ENCODE measurements at regions not wholly inside any gene's neighbourhood (a gene's known extent, or its start where the extent isn't known, plus 50 kb on each side); places are given as distances from the start of the nearest gene placed in this dataset.

GRCh38 chr11:92347454-92347853, 122.8 kb downstream of the FAT3 start:
- H3K4me2 ChIP-seq, result no peak overlapping the region
- WGBS (ENCODE audit: missing lambda C conversion rate), result 19% methylated on average over 1 of the region's 1 CpG
- DNase-seq (ENCODE audit: low read depth in 1 of 2, low spot score in 1 of 2) (no peak), ATAC-seq (no peak), FAIRE-seq (no peak)
- no peak overlapping the region for H3K4me3 ChIP-seq
- H3K4me1 ChIP-seq, result no peaks in the 10 kb centered on the region
- CTCF ChIA-PET, result no interaction called here
- TF ChIP-seq CHD2 (IDR thresholded peaks at IDR 0.05; ENCODE audit: low read length, partially characterized antibody), result no peak
- no peak for TF ChIP-seq ZC3H11A (IDR thresholded peaks at IDR 0.05)
- TF ChIP-seq TFCP2L1 (CRISPR knock-in tag; IDR thresholded peaks at IDR 0.05), result no peak
- no peak for TF ChIP-seq ELK1 (IDR thresholded peaks at IDR 0.05; ENCODE audit: low read depth, low read length)
- TF ChIP-seq CHD4 (IDR thresholded peaks at IDR 0.05; ENCODE audit: borderline replicate concordance), result no peak
- TF ChIP-seq, protein P1, sequence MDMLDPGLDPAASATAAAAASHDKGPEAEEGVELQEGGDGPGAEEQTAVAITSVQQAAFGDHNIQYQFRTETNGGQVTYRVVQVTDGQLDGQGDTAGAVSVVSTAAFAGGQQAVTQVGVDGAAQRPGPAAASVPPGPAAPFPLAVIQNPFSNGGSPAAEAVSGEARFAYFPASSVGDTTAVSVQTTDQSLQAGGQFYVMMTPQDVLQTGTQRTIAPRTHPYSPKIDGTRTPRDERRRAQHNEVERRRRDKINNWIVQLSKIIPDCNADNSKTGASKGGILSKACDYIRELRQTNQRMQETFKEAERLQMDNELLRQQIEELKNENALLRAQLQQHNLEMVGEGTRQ (IDR thresholded peaks at IDR 0.05), result no peak
- TF ChIP-seq RCOR1 (IDR thresholded peaks at IDR 0.05; ENCODE audit: low read depth, low read length), result no peak
- TF ChIP-seq KDM5A (IDR thresholded peaks at IDR 0.05), result no peak
- no peak for TF ChIP-seq EP300 (IDR thresholded peaks at IDR 0.05)
- no peak for TF ChIP-seq RARB (CRISPR knock-in tag; IDR thresholded peaks at IDR 0.05)
- no peak for TF ChIP-seq HOXB5 (CRISPR knock-in tag; IDR thresholded peaks at IDR 0.05)
- no peak for TF ChIP-seq JUN (IDR thresholded peaks at IDR 0.05)
- TF ChIP-seq PBX3 (IDR thresholded peaks at IDR 0.05), result no peak
- TF ChIP-seq ZFP36 (IDR thresholded peaks at IDR 0.05; ENCODE audit: borderline replicate concordance, partially characterized antibody), result no peak
- no peak for TF ChIP-seq ATOH8 (CRISPR knock-in tag; IDR thresholded peaks at IDR 0.05; ENCODE audit: low read depth)
- TF ChIP-seq NFE2L2 (conservative IDR thresholded peaks at IDR 0.05; ENCODE audit: low read length), result no peak
- TF ChIP-seq FOSL2 (IDR thresholded peaks at IDR 0.05), result no peak
- TF ChIP-seq FOSL2 (CRISPR knock-in tag; IDR thresholded peaks at IDR 0.05), result no peak
- POLR2A ChIA-PET, result no interaction called here
- no peak overlapping the region for H3K27ac ChIP-seq
- no peaks in the 10 kb centered on the region for H3K9me3 ChIP-seq

DNA sequence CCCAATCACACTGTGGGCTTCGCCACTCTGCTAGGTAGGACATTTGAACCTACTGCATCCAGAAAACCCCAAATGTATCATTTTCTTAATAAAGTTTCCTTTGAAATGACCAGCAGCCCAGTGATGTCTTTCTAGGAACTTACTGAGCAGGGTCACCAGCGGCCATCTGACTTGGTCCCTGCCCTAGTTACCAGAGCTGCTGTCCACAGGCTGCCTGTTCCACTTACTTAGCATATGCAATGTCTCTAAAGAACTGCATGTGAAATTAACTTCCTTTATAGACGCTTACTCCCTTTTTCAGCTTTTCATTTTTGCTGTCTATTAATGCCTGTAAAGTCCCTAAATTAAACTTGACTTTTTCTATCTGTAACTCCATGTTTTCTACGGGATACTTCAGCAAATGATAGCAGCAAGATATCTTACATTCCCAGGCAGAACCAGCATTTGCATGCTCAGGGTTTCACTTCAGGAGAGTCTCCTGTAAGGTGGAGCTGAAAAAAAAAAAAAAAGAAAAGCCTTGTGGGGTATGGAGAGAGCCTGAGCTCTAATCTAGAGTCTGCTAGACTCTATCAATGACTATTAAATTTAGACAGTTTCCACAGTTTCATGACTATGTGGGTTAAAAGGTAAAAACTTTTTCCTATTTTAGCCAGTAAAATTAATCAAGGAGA, 125.0 kb downstream of the FAT3 start:
- Histone ChIP-seq H3K4me2 (no peak overlapping the region), H3K27ac (no peak overlapping the region), H3K4me3 (no peak overlapping the region), H3K9me3 (no peaks in the 10 kb centered on the region), H3K4me1 (no peaks in the 10 kb centered on the region)
- POLR2A ChIA-PET, result no interaction called here
- TF ChIP-seq HEYL (CRISPR knock-in tag; IDR thresholded peaks at IDR 0.05) (no peak), SREBF2 (IDR thresholded peaks at IDR 0.05) (no peak), FOSL2 (IDR thresholded peaks at IDR 0.05) (no peak), FOSL2 (CRISPR knock-in tag; IDR thresholded peaks at IDR 0.05) (no peak), CHD4 (IDR thresholded peaks at IDR 0.05; ENCODE audit: borderline replicate concordance) (no peak), RFX5 (IDR thresholded peaks at IDR 0.05) (no peak)
- CTCF ChIA-PET, result interaction anchor here (1.4 kb wide), 1 partner anchor 9 kb away, joined by 3 read pairs; no protein-coding TSS in a partner anchor
- ATAC-seq (no peak), DNase-seq (ENCODE audit: low read depth in 1 of 2, low spot score in 1 of 2) (no peak), FAIRE-seq (no peak)
- 67% methylated on average over 4 of the region's 4 CpGs for WGBS (ENCODE audit: missing lambda C conversion rate)

- ChIA-PET POLR2A (no interaction called here), CTCF (interaction anchor here (1.1 kb wide), 1 partner anchor 17 kb away, joined by 3 read pairs; no protein-coding TSS in a partner anchor)
- no peaks in the 10 kb centered on the region for H3K9me3 ChIP-seq
- no peak overlapping the region for H3K4me3 ChIP-seq
- FAIRE-seq (no peak), DNase-seq (ENCODE audit: low read depth in 1 of 2, low spot score in 1 of 2) (no peak), ATAC-seq (no peak)
- no peak overlapping the region for H3K4me2 ChIP-seq
- TF ChIP-seq HOXA7 (CRISPR knock-in tag; IDR thresholded peaks at IDR 0.05), result no peak
- TF ChIP-seq, protein P2, sequence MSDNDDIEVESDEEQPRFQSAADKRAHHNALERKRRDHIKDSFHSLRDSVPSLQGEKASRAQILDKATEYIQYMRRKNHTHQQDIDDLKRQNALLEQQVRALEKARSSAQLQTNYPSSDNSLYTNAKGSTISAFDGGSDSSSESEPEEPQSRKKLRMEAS (IDR thresholded peaks at IDR 0.05), result no peak
- no peak for TF ChIP-seq PHF8 (IDR thresholded peaks at IDR 0.05; ENCODE audit: borderline replicate concordance, low read depth)
- no peak for TF ChIP-seq POLR2AphosphoS2 (conservative IDR thresholded peaks at IDR 0.05; ENCODE audit: low read length)
- TF ChIP-seq RFX5 (IDR thresholded peaks at IDR 0.05), result no peak
- TF ChIP-seq CBX2 (IDR thresholded peaks at IDR 0.05; ENCODE audit: borderline replicate concordance, low read depth), result no peak
- TF ChIP-seq CHD4 (IDR thresholded peaks at IDR 0.05; ENCODE audit: borderline replicate concordance), result no peak
- TF ChIP-seq JUN (IDR thresholded peaks at IDR 0.05), result no peak
- no peak overlapping the region for H3K27ac ChIP-seq
- 0 out of 3 replicates have a peak, but pooled peaks cover 4% of the 10 kb centered on the region for H3K4me1 ChIP-seq
Measured at GRCh38 chr11:92357344-92357743, 132.7 kb downstream of the FAT3 start.
